A549 (cell line): ENCODE measurements at regions not wholly inside any gene's neighbourhood (a gene's known extent, or its start where the extent isn't known, plus 50 kb on each side); places are given as distances from the start of the nearest gene placed in this dataset.

Experiments used
- EP300 ChIP-seq, 2 experiments: fragments of >200 bp; sonication (Bioruptor Twin); formaldehyde crosslinking; IDR thresholded peaks; 2 replicates in 1 of 2; 3 replicates in 1 of 2; pipeline ENCODE4 v1.6.1; 2016 to 2017
- GATA3 ChIP-seq: IDR thresholded peaks from 2 replicates; pipeline ENCODE4 v1.6.1; 2012; ENCODE audit warnings: borderline replicate concordance
- NPAS2 ChIP-seq: fragments of 250-450 bp; sonication (Bioruptor Pico); IDR thresholded peaks from 2 replicates; pipeline ENCODE4 v1.8.0; 2022; ENCODE audit warnings: mild to moderate bottlenecking, moderate library complexity, borderline replicate concordance
- POLR2A ChIP-seq: IDR thresholded peaks from 2 replicates; pipeline ENCODE4 v1.6.1; 2012; ENCODE audit warnings: mild to moderate bottlenecking, low read length
- ZNF302 ChIP-seq: fragments of 250-450 bp; sonication (Bioruptor Pico); IDR thresholded peaks from 2 replicates; pipeline ENCODE4 v1.9.0; 2021; ENCODE audit warnings: inconsistent platforms, mild to moderate bottlenecking, moderate library complexity

DNA sequence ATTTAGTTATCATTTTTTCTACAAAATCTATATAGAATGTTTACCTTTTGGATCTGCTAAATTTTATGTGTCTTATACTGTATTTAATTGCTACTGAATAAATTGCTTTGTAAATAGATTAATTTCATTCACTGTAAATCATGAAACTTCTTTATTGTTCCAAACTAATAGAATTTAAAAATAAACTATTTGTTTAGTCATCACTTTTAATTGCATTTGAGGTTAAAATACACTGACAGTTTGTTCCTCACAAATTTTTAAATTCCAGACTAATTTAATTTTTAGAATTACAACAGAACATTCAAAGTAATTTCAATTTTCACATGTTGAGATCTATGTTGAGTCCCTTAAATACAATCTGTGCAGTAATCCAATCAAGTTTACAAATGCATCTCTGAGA, 1633.2 kb upstream of the NUDT12 start:
- TF ChIP-seq GATA3 (no peak), EP300 (IDR thresholded peaks at IDR 0.05) (no peak), POLR2A (no peak), NPAS2 (CRISPR knock-in tag) (no peak), ZNF302 (CRISPR knock-in tag) (no peak)
